GM20431 (cell line): ENCODE measurements at regions not wholly inside any gene's neighbourhood (a gene's known extent, or its start where the extent isn't known, plus 50 kb on each side); places are given as distances from the start of the nearest gene placed in this dataset.

Source experiments
- in situ Hi-C: fragments of 300-500 bp; cut with MseI, MboI; formaldehyde crosslinking; loops from one replicate; pipeline ENCODE4 v1.15.0; 2020; ENCODE audit warnings: low sequenced_read_pairs; ENCODE audit not compliant: unreplicated experiment

DNA sequence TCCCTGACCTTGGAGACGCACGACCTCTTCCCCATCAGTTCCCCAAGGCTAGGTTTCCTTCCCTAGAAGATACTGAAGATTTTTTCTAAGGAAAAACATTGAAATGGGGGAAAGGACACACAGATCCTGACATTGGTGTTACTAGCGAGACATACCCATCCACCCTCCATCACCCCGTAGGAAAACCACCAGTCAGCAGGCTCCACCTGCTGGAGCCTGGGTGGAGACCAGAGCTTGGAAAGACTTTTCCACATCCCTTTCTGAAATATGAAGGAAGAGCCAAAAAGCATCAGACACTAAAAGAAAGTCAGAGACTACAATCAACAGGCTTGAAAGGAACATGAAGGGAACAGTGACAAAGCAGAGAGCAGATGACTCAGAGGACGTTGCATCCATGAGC, 638.0 kb downstream of the IRX1 start:
- in situ Hi-C loops: no loop called here

DNA sequence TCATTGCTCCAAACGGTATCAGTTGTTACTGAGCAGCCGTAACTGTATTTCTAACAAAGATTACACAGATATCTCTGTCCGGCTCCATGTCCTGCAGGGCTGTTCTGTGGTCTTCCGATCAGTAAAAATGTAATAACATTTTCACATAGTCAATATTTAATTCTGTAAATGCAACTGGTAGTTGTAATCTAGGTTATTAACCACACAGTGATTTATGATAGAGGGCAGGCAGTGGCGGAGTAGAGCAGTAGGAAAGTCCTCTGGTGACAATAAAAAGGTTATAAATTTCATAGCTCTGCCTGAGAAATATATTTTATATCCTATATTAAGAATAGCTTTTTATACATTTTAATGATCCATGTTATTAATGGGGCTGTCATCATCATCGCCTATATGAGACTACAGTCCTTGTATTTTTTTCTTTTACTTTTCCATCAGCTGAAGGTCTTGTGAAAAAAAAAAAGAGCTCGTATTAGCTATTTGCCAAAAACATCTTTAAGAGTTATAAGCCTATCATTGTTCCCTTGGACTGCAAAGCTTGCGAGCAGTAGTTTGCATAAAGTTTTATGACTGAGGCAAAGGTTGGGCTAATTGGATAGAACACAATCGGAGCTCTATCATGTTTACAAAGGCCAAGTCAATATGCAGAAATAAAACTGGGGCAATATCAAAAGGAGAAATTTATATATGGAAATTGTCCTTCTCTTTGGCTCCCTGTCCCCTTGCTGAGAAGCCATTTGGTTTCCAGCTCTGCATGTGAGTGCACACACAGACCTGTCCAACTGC, 648.0 kb downstream of the IRX1 start:
- in situ Hi-C loops: no loop called here

DNA sequence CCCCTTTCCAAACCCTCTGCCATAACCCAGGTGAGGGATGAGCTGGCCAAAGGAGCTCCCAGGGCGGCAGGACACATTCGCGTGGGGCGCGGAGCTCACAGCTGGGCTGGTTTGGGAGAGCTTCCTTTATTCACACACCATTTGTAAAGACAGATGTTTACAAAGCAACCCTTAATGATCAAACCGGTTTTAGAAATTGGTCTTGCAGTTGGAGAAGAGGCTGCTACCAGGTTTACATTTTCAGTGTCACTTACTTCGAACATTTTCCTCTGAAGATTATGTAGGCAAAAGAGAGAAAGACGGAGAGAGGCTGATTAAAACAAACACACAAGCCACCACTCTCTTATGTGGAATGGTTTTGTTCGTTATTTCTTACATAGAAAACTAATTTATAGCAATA, 648.7 kb downstream of the IRX1 start:
- in situ Hi-C loops: no loop called here

- in situ Hi-C loops: no loop called here
Measured at GRCh38 chr5:4245076-4245475, 649.4 kb downstream of the IRX1 start.

- in situ Hi-C loops: no loop called here
Measured at GRCh38 chr5:4245511-4245910, 649.9 kb downstream of the IRX1 start.

GRCh38 chr5:4246447-4246846, 650.8 kb downstream of the IRX1 start:
- in situ Hi-C loops: no loop called here

DNA sequence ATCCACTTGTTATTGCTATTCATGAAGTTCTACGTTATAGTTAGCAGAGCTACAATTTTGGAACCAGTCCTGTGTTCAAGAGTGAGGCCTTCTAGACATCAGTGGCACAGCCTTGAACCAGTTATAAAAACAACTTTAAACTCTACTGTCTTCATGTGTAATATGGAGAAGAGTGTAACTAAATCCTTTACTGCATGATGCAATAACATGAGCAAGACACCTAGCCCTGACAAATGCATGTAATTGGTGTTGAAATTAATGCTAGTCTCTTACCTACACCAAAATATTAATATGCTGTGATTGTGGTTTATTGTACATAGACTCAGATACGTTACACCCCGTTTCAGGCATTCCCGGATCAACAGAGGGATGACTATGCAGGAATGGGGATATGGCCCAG, 654.6 kb downstream of the IRX1 start:
- in situ Hi-C loops: no loop called here

DNA sequence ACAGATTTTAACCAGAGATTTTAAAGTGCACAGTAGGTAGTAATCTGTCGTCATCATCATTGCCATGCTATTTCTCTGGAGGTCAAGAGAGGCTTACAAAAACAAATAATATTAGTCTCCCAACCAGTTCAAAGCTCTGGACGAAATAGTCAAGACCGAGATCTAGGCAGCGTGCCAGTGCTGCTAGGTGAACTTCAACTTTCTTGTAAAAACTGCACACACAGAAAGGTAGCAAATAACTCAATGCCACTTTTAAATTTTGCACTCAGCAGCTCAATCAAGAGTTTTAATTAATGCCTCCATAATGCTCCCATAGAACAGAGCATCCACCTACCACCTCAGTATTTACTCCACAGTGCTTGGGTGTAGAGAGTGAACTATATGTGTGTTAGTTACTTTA, 656.8 kb downstream of the IRX1 start:
- in situ Hi-C loops: no loop called here

DNA sequence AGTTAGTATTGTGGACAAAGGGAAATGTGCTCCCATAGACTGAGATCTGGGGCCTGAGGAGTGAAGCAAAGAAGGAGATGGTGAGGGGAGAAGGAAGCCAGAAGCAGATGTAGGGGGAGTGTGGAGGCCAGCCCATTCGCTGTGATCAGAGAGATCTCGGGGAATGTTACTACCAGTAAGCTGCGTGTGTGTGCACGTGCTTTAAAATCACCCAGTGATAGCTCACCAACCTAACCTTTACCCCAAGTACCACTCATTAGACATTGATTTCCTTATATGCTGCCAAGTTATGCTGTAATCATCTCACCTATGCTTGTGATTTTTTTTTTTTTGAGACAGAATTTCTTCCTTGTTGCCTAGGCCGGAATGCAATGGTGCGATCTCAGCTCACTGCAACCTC, 659.1 kb downstream of the IRX1 start:
- in situ Hi-C loops: no loop called here

DNA sequence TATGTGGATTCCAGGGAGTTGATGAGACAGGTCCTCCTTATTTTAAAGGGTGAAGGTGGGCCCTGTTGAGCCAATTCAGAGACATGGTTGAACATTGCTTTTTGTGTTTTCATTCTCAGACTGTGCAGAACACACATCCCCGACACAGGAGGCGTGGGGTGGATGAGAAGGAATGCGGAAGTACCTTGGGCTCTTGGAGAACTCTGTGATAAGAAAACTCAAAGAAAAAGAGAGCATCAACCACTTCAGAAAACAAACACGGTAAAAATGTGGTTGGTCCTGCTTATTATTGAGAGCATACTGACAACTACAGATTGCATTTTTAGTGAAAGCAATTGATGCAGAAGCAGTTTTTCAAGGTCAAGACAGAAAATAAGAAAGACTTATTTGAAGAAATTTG, 659.8 kb downstream of the IRX1 start:
- in situ Hi-C loops: no loop called here

- in situ Hi-C loops: no loop called here
Measured at GRCh38 chr5:4258170-4258569, 662.5 kb downstream of the IRX1 start.

DNA sequence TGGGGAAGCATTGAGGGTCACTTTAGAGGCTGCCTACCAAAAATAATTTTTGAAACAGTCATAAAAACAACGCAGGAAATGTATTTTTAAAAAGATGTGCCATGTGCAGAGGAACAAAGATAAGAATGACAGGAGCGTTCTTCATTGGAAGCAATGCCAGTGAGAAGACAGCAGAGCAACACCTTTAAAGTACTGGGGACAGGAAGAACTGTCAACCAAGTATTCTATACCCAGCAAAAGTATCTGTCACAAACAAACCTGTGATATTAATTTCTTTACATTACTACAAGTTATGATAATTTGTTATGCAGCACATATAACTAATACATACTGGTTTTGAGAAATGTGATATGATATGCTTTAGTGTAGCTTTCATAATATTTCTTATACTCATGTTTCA, 675.6 kb downstream of the IRX1 start:
- in situ Hi-C loops: no loop called here

DNA sequence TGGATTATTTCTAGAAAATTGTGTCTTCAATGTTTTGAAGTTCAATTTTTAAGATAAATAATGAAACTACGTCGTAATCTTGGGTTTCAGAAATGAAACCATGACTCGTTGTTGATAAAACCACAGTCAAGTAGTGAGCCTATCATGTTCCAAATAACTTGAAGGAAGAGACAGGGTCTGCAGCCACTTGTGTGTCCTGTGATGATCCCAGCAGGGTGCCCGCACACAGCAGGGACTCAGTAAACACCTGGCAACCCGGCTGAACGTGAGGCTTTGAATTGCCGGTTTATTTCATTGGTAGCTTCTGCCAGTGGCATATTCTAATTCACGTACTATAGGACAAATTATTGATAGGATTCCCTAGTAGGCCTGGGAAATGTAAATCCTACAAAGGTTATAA, 679.6 kb downstream of the IRX1 start:
- in situ Hi-C loops: no loop called here

DNA sequence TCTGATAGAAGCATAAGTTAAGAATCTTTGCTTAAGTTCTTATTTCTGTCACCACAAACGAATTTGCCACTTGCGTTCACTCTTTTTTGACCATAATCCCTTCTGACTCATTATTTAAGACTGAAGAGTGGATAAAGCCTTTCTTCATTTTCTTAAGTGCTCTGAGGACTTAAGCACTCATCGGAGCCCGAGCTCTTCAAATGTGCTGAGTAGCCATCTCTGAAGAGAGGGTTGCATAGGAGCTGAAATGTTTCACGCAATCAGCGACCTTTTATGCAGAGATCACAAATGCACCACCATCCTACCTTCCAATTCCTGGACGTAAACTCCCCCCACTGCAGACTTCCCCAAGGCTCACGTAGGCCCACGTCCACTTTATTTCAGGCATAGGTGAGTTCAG, 699.2 kb downstream of the IRX1 start:
- in situ Hi-C loops: no loop called here

DNA sequence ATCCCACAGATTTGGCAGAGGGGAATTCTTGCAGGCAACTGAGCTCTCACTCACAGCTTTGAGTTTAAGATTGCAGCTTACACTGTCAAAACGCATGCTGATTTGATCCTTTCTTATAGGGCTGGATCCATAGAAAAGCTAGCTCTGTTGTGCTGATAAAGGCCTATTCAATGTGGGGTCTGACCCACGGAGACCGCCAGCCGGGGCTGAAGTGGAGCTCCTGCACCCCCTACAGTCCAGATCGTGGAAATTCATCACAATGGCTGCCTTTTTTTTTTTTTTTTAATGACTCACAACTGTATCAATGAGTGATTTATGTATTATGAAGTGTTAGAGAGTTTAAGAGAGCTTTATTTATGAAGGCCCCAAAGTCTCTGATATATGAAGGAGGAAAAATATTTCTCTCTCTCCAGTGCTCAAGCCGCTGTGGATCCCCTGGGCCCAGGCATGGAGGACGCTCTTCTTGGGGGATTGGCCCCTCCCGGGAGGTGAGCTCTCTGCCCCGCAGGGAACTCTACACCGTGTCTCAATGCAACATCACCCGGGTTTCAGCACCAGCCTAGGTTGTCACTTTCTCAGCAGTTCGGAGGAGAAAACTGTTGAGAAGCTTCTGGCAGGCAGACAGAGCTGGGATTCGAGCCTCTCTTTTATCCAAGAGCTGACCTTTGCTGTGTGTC, 700.2 kb downstream of the IRX1 start:
- in situ Hi-C loops: no loop called here

GRCh38 chr5:4306057-4306456, 710.4 kb downstream of the IRX1 start:
- in situ Hi-C loops: no loop called here

DNA sequence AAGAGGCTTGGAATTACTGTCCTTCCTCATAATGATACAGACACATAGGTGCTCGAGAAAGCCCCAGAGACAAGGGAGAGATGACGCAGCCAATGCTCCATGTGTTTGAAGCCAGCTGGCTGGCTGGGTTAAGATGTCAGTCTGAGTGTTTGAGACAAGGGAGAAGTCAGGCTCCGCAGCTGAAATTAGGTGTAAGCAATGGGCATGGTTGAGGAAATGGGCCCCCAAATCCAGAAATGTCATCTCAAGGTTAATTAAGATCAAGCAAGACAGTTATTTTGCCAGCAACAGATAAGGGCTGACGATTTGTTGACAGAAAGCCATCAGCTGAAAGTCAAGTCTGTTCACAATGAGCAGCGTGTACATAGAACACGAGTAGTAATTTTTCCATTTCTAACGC, 713.4 kb downstream of the IRX1 start:
- in situ Hi-C loops: no loop called here

GRCh38 chr5:4313138-4313537, 717.5 kb downstream of the IRX1 start:
- in situ Hi-C loops: no loop called here

DNA sequence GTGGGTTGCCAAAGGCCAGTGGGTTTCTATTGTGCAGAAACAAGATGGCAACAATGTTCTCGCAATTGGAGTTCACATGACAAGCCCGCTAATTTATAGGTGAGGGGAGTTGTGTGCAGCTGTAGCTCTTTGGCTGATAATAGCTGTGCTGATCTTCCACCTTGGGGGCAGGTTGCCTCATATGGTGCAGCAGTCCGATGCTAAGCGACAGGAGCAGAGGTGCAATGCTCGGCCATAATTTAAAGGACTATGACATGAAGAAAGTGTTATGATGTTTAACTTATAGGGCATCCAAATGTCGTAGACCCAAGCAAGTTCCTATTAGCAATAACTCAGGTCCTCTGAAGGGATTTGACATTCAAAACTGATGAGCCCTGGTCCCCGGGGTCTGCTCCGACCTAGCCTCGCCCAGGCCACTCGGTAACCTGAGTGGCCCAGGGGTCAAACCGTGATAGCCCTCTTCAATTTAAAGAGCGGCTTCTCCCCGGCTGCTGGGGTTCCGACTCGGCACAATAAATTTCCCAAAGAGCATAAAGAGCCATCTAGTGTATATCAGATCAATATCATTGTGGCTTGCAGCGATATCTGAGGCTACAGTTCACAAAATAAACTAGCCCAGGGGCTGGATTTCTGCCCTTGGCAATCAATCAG, 724.0 kb downstream of the IRX1 start:
- in situ Hi-C loops: no loop called here

DNA sequence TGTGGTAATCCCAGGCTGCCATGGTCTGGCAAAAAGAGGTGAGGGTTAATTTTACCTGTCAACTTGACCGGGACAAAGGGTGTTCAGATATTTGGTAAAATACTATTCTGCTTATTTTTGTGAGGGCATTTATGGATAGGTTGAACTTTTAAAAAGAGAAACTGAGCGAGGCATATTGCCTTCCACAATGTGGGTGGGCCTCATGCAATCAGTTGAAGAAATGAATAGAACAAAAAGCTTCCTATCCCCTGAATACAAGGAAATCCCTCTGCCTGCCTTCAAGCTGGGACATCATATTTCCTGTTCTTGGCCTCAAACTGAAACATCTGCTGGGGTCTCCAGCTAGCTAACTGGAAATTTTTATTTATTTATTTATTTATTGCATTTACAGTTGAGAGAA, 734.7 kb downstream of the IRX1 start:
- in situ Hi-C loops: no loop called here

- in situ Hi-C loops: no loop called here
Measured at GRCh38 chr5:4335078-4335477, 739.4 kb downstream of the IRX1 start.
